Trophoblast cell (in vitro differentiated cells and primary cell): ENCODE measurements at regions not wholly inside any gene's neighbourhood (a gene's known extent, or its start where the extent isn't known, plus 50 kb on each side); places are given as distances from the start of the nearest gene placed in this dataset.
A peak's percentile ranks its signal among the peaks of the same experiment; 100 is the strongest.

Experiments used
- DNase-seq, 2 donors: peaks; one replicate each; pipeline ENCODE4 v3.0.0-alpha.2; 2016
- H2AFZ ChIP-seq: 2 replicates; pipeline ENCODE4 v1.6.1; 2013; ENCODE audit warnings: low read length, moderate library complexity, mild to moderate bottlenecking; ENCODE audit not compliant: insufficient read depth, poor library complexity
- H2AK5ac ChIP-seq: 2 replicates; pipeline ENCODE4 v1.6.1; 2013; ENCODE audit warnings: mild to moderate bottlenecking, low read length
- H2BK120ac ChIP-seq: 2 replicates; pipeline ENCODE4 v1.6.1; 2013; ENCODE audit warnings: low read length, mild to moderate bottlenecking, moderate library complexity; ENCODE audit not compliant: insufficient read depth, poor library complexity
- H2BK12ac ChIP-seq: 2 replicates; pipeline ENCODE4 v1.6.1; 2013; ENCODE audit warnings: mild to moderate bottlenecking, low read length, moderate library complexity
- H2BK5ac ChIP-seq: 2 replicates; pipeline ENCODE4 v1.6.1; 2013; ENCODE audit warnings: low read length, low read depth, moderate library complexity, mild to moderate bottlenecking; ENCODE audit not compliant: poor library complexity
- H3K14ac ChIP-seq: 2 replicates; pipeline ENCODE4 v1.6.1; 2013; ENCODE audit warnings: mild to moderate bottlenecking, low read length
- H3K18ac ChIP-seq: 2 replicates; pipeline ENCODE4 v1.6.1; 2013; ENCODE audit warnings: mild to moderate bottlenecking, low read length
- H3K23ac ChIP-seq: 2 replicates; pipeline ENCODE4 v1.6.1; 2013; ENCODE audit warnings: low read length
- H3K27ac ChIP-seq: 2 replicates; pipeline ENCODE4 v1.5.1; 2013; ENCODE audit warnings: low read depth, mild to moderate bottlenecking, inconsistent platforms, low read length, moderate library complexity
- H3K27me3 ChIP-seq: 2 replicates; pipeline ENCODE4 v1.6.1; 2013; ENCODE audit warnings: inconsistent platforms, mild to moderate bottlenecking, low read length, moderate library complexity; ENCODE audit not compliant: insufficient read depth
- H3K36me3 ChIP-seq, 2 experiments: 1 replicate in 1 of 2; 2 replicates in 1 of 2; pipeline ENCODE4 v1.6.1; 2013; ENCODE audit warnings: low read length in 2 of 2, mild to moderate bottlenecking in 2 of 2, moderate library complexity in 1 of 2; ENCODE audit not compliant: insufficient read depth in 2 of 2, control insufficient read depth in 1 of 2
- H3K4ac ChIP-seq: 2 replicates; pipeline ENCODE4 v1.6.1; 2013; ENCODE audit warnings: low read depth, mild to moderate bottlenecking, low read length, moderate library complexity
- H3K4me1 ChIP-seq, 2 experiments: 1 replicate in 1 of 2; 2 replicates in 1 of 2; pipeline ENCODE4 v1.6.1; 2013; ENCODE audit warnings: low read length in 2 of 2, mild to moderate bottlenecking in 2 of 2, moderate library complexity in 1 of 2; ENCODE audit not compliant: insufficient read depth in 2 of 2, control insufficient read depth in 1 of 2
- H3K4me2 ChIP-seq: 2 replicates; pipeline ENCODE4 v1.6.1; 2013; ENCODE audit warnings: inconsistent platforms, mild to moderate bottlenecking, low read length, moderate library complexity
- H3K4me3 ChIP-seq: 2 replicates; pipeline ENCODE4 v1.5.1; 2013; ENCODE audit warnings: mild to moderate bottlenecking, low read depth, low read length, inconsistent platforms
- H3K79me1 ChIP-seq: one replicate; pipeline ENCODE4 v1.6.1; 2013; ENCODE audit warnings: low read length
- H3K79me2 ChIP-seq: 2 replicates; pipeline ENCODE4 v1.6.1; 2013; ENCODE audit warnings: low read length, mild to moderate bottlenecking; ENCODE audit not compliant: control insufficient read depth, insufficient read depth, poor library complexity
- H3K9ac ChIP-seq: 2 replicates; pipeline ENCODE4 v1.6.1; 2013; ENCODE audit warnings: mild to moderate bottlenecking, low read length
- H3K9me3 ChIP-seq: 2 replicates; pipeline ENCODE4 v1.6.1; 2013; ENCODE audit warnings: low read depth, mild to moderate bottlenecking, control low read depth, inconsistent platforms, low read length; ENCODE audit not compliant: insufficient read depth
- H4K12ac ChIP-seq: 2 replicates; pipeline ENCODE4 v1.6.1; 2013; ENCODE audit warnings: low read depth, mild to moderate bottlenecking, low read length, moderate library complexity
- H4K8ac ChIP-seq: 2 replicates; pipeline ENCODE4 v1.6.1; 2013; ENCODE audit warnings: low read depth, mild to moderate bottlenecking, low read length, moderate library complexity
- H4K91ac ChIP-seq: one replicate; pipeline ENCODE4 v1.6.1; 2013; ENCODE audit warnings: low read depth, mild to moderate bottlenecking, low read length, moderate library complexity
- WGBS: extraction: QIAGEN DNeasy Blood & Tissue Kit; methylation state at CpG from one replicate; pipeline ENCODE4 v1.1.7; 2013; ENCODE audit warnings: missing lambda C conversion rate; ENCODE audit not compliant: insufficient read length, insufficient coverage; ENCODE audit errors: extremely low coverage; 5-methylcytosine and 5-hydroxymethylcytosine counted together

GRCh38 chr5:170451747-170452365 lies 52.0 kb upstream of the KCNIP1 start:
- Histone ChIP-seq H2AFZ (no peak overlapping the region), H3K79me1 (no peaks in the 10 kb centered on the region), H4K91ac (no peak overlapping the region), H3K23ac (no peak overlapping the region), H3K4me1 (no peaks in the 10 kb centered on the region), H4K12ac (no peak overlapping the region), H3K9me3 (peaks cover 6% of the 10 kb centered on the region), H3K14ac (no peak overlapping the region), H2BK120ac (no peak overlapping the region), H3K36me3 (no peaks in the 10 kb centered on the region), H2AK5ac (no peak overlapping the region), H2BK12ac (no peak overlapping the region), H3K18ac (no peak overlapping the region), H3K9ac (no peak overlapping the region), H2BK5ac (no peak overlapping the region), H3K4me2 (no peak overlapping the region), H4K8ac (no peak overlapping the region), H3K79me2 (no peaks in the 10 kb centered on the region), H3K27ac (no peak overlapping the region), H3K27me3 (no peaks in the 10 kb centered on the region), H3K4me3 (no peak overlapping the region), H3K4ac (no peak overlapping the region)
- peak; percentile 80 to 81 for DNase-seq
- WGBS, result no CpG with 5 or more reads among the region's 8 CpGs

GRCh38 chr5:170450061-170450669 lies 53.7 kb upstream of the KCNIP1 start:
- no CpG with 5 or more reads among the region's 9 CpGs for WGBS

DNA sequence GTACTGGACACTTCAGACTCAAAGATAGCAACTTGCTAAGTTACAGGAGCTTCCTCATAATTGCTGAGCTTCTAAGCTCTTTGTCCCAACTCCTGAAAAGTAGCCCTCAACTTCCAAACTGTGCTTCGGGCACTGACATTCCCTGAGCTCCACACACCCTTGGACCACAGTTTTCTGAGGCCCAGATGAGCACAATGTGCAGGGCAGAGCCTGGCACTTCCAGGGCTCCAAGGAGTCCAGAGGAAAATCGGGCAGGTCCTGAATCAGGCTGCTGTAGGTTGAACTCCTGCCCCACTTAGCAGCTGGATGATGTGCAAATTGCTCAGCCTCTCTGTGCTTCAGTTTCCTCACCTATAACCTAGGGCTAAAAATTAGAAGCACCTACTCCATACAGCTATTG lies 54.6 kb upstream of the KCNIP1 start:
- Histone ChIP-seq H4K91ac (no peak overlapping the region), H3K27me3 (no peaks in the 10 kb centered on the region), H2BK120ac (no peak overlapping the region), H3K14ac (no peak overlapping the region), H3K9ac (no peak overlapping the region), H3K4ac (no peak overlapping the region), H3K9me3 (peaks cover 6% of the 10 kb centered on the region), H2AFZ (no peak overlapping the region), H3K4me1 (no peaks in the 10 kb centered on the region), H2AK5ac (no peak overlapping the region), H3K79me2 (no peaks in the 10 kb centered on the region), H3K23ac (no peak overlapping the region), H2BK12ac (no peak overlapping the region), H4K8ac (no peak overlapping the region), H2BK5ac (no peak overlapping the region), H3K79me1 (no peaks in the 10 kb centered on the region), H3K4me2 (no peak overlapping the region), H3K36me3 (no peaks in the 10 kb centered on the region), H3K27ac (no peak overlapping the region), H4K12ac (no peak overlapping the region), H3K18ac (no peak overlapping the region), H3K4me3 (no peak overlapping the region)
- DNase-seq, result no peak
- WGBS, result no CpG with 5 or more reads among the region's 2 CpGs

More at GRCh38 chr5:170450061-170450669, 53.7 kb upstream of the KCNIP1 start:
- Histone ChIP-seq H3K23ac (no peak overlapping the region), H3K4me3 (no peak overlapping the region), H2AK5ac (no peak overlapping the region), H4K8ac (no peak overlapping the region), H3K9ac (no peak overlapping the region), H3K18ac (no peak overlapping the region), H3K36me3 (no peaks in the 10 kb centered on the region), H3K79me1 (no peaks in the 10 kb centered on the region), H3K27ac (no peak overlapping the region), H3K4me1 (no peaks in the 10 kb centered on the region), H2AFZ (no peak overlapping the region), H3K79me2 (no peaks in the 10 kb centered on the region), H4K91ac (no peak overlapping the region), H3K9me3 (peaks cover 6% of the 10 kb centered on the region), H2BK120ac (no peak overlapping the region), H2BK12ac (no peak overlapping the region), H2BK5ac (no peak overlapping the region), H3K4ac (no peak overlapping the region), H3K4me2 (no peak overlapping the region), H3K27me3 (no peaks in the 10 kb centered on the region), H4K12ac (no peak overlapping the region), H3K14ac (no peak overlapping the region)
- DNase-seq, result no peak

DNA sequence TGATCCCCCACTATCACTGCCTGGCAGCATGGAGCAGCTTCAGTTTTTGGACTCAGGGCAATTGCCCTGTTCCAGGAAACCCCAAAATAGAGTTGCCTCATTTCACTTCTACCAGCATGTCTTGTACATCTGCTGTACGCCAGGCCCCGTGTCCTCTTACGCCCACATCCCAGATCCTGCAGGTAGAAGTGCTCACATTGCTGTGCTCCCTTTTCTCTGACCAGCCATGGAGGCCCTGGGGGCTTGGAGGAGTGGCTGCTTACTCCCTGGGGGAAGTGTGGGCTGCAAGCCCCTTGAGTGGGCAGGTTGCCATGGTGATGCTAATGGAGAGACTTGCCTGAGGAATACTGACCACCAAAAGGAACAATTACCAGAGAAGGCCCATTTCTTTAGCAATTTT lies 55.6 kb upstream of the KCNIP1 start:
- DNase-seq, result peak; percentile 19 to 38
- H3K4ac ChIP-seq, result no peak overlapping the region
- no peak overlapping the region for H2BK5ac ChIP-seq
- H3K14ac ChIP-seq, result no peak overlapping the region
- H3K9ac ChIP-seq, result no peak overlapping the region
- no peaks in the 10 kb centered on the region for H3K4me1 ChIP-seq
- H3K4me3 ChIP-seq, result no peak overlapping the region
- no peaks in the 10 kb centered on the region for H3K79me2 ChIP-seq
- H3K79me1 ChIP-seq, result no peaks in the 10 kb centered on the region
- H2BK12ac ChIP-seq, result no peak overlapping the region
- no CpG with 5 or more reads among the region's 3 CpGs for WGBS
- H3K18ac ChIP-seq, result no peak overlapping the region
- no peak overlapping the region for H3K4me2 ChIP-seq
- no peak overlapping the region for H3K23ac ChIP-seq
- no peak overlapping the region for H2AK5ac ChIP-seq
- peaks cover 6% of the 10 kb centered on the region for H3K9me3 ChIP-seq
- no peak overlapping the region for H4K12ac ChIP-seq
- no peak overlapping the region for H3K27ac ChIP-seq
- H3K27me3 ChIP-seq, result no peaks in the 10 kb centered on the region
- H3K36me3 ChIP-seq, result no peaks in the 10 kb centered on the region
- H4K8ac ChIP-seq, result no peak overlapping the region
- H2BK120ac ChIP-seq, result no peak overlapping the region
- H2AFZ ChIP-seq, result no peak overlapping the region
- H4K91ac ChIP-seq, result no peak overlapping the region
